H1 (cell line): ENCODE measurements at regions not wholly inside any gene's neighbourhood (a gene's known extent, or its start where the extent isn't known, plus 50 kb on each side); places are given as distances from the start of the nearest gene placed in this dataset.

Experiments
- CTCF ChIA-PET: fragments of 300-600 bp; sonication (Branson Sonifier 250); formaldehyde crosslinking; loops from one replicate; lab custom pipeline; 2021; ENCODE audit not compliant: partially characterized antibody; lab: Charles Lee
- POLR2A ChIA-PET: fragments of 300-600 bp; sonication (Branson Sonifier 250); formaldehyde crosslinking; loops from one replicate; lab custom pipeline; 2021; ENCODE audit warnings: inconsistent platforms; ENCODE audit not compliant: partially characterized antibody; lab: Charles Lee
- DNase-seq, 2 experiments: peaks; one replicate each; pipeline versions ENCODE4 v3.0.0 to v3.0.0-alpha.2; 2010 to 2022; ENCODE audit warnings: low spot score in 2 of 2, low read depth in 1 of 2, mixed read lengths in 1 of 2
- FAIRE-seq: peaks from 2 replicates; lab custom pipeline; 2011; peaks lifted over from hg19 to GRCh38; lab: Jason Lieb, UNC
- H2AFZ ChIP-seq: 2 replicates; pipeline ENCODE4 v1.8.1; 2012; ENCODE audit warnings: low read length, inconsistent platforms
- H2AK5ac ChIP-seq: 2 replicates; pipeline ENCODE4 v1.6.1; 2013; ENCODE audit warnings: low read depth, low read length
- H2BK120ac ChIP-seq: replicated peaks from 2 replicates; pipeline ENCODE3; 2013; ENCODE audit warnings: low read depth, low read length, inconsistent platforms
- H2BK12ac ChIP-seq: 2 replicates; pipeline ENCODE4 v1.6.1; 2013; ENCODE audit warnings: low read depth, low read length
- H2BK15ac ChIP-seq: 2 replicates; pipeline ENCODE4 v1.6.1; 2013; ENCODE audit warnings: low read length
- H2BK20ac ChIP-seq: 2 replicates; pipeline ENCODE4 v1.6.1; 2013; ENCODE audit warnings: low read length
- H2BK5ac ChIP-seq: 2 replicates; pipeline ENCODE4 v1.6.1; 2013; ENCODE audit warnings: low read depth, low read length
- H3K14ac ChIP-seq: 2 replicates; pipeline ENCODE4 v1.6.1; 2013; ENCODE audit warnings: inconsistent platforms; ENCODE audit not compliant: insufficient read length
- H3K18ac ChIP-seq: 2 replicates; pipeline ENCODE4 v1.6.1; 2013; ENCODE audit warnings: low read length; ENCODE audit errors: extremely low read depth
- H3K23ac ChIP-seq: 2 replicates; pipeline ENCODE4 v1.6.1; 2013; ENCODE audit warnings: inconsistent platforms; ENCODE audit not compliant: insufficient read length
- H3K23me2 ChIP-seq: 2 replicates; pipeline ENCODE4 v1.6.1; 2013; ENCODE audit warnings: low read depth, low read length
- H3K27ac ChIP-seq: 2 replicates; pipeline ENCODE4 v1.6.1; 2011; ENCODE audit warnings: low read depth, low read length, inconsistent platforms
- H3K27me3 ChIP-seq, 4 experiments: replicated peaks in 1 of 4; 1 replicate in 1 of 4; 2 replicates in 3 of 4; pipeline versions ENCODE4 v1.6.1 to v1.8.1; 2011 to 2013; ENCODE audit warnings: low read length in 3 of 4, mild to moderate bottlenecking in 3 of 4, inconsistent platforms in 2 of 4, mixed read lengths in 2 of 4, moderate library complexity in 1 of 4; ENCODE audit not compliant: control insufficient read depth in 3 of 4, insufficient read depth in 3 of 4; ENCODE audit errors: extremely low read depth in 1 of 4
- H3K36me3 ChIP-seq, 4 experiments: 2 replicates each; pipeline versions ENCODE4 v1.6.1 to v1.8.1; 2011 to 2013; ENCODE audit warnings: mild to moderate bottlenecking in 4 of 4, low read length in 3 of 4, moderate library complexity in 2 of 4, control low read depth in 1 of 4, inconsistent platforms in 1 of 4; ENCODE audit not compliant: insufficient read depth in 4 of 4, control insufficient read depth in 2 of 4
- H3K4ac ChIP-seq: replicated peaks from 2 replicates; pipeline ENCODE3; 2013; ENCODE audit warnings: low read length, low read depth, mixed read lengths, inconsistent platforms; ENCODE audit not compliant: insufficient read length
- H3K4me1 ChIP-seq, 4 experiments: replicated peaks in 1 of 4; 1 replicate in 1 of 4; 2 replicates in 3 of 4; pipeline versions ENCODE4 v1.6.1 to v1.8.1; 2011 to 2013; ENCODE audit warnings: low read length in 3 of 4, inconsistent platforms in 2 of 4, mixed read lengths in 1 of 4; ENCODE audit not compliant: insufficient read depth in 4 of 4, control insufficient read depth in 3 of 4
- H3K4me2 ChIP-seq, 2 experiments: 2 replicates each; pipeline versions ENCODE4 v1.6.1 to v1.8.1; 2011 to 2013; ENCODE audit warnings: low read depth in 2 of 2, low read length in 2 of 2, control low read depth in 1 of 2, inconsistent platforms in 1 of 2, mild to moderate bottlenecking in 1 of 2; ENCODE audit not compliant: insufficient read depth in 1 of 2
- H3K4me3 ChIP-seq, 4 experiments: fragments of 200-600, 300-600 bp in 1 of 4; sonication (generic), shearing (Covaris generic), sonication (Bioruptor Twin) in 1 of 4; 2 replicates each; pipeline versions ENCODE4 v1.5.1 to v1.8.1; 2011 to 2016; ENCODE audit warnings: low read length in 4 of 4, low read depth in 3 of 4, control low read depth in 2 of 4, inconsistent platforms in 2 of 4, mild to moderate bottlenecking in 2 of 4, mixed read lengths in 1 of 4, moderate library complexity in 1 of 4; ENCODE audit not compliant: insufficient read depth in 2 of 4; ENCODE audit errors: extremely low read depth in 1 of 4
- H3K56ac ChIP-seq: replicated peaks from 2 replicates; pipeline ENCODE3; 2013; ENCODE audit warnings: low read depth, mild to moderate bottlenecking, mixed read lengths, low read length, inconsistent platforms; ENCODE audit not compliant: insufficient read length
- H3K79me1 ChIP-seq: 2 replicates; pipeline ENCODE4 v1.6.1; 2013; ENCODE audit warnings: low read depth, low read length, control low read depth
- H3K79me2 ChIP-seq, 2 experiments: 2 replicates each; pipeline versions ENCODE4 v1.6.1 to v1.8.1; 2012 to 2013; ENCODE audit warnings: low read length in 2 of 2, mild to moderate bottlenecking in 2 of 2, inconsistent platforms in 1 of 2; ENCODE audit not compliant: insufficient read depth in 2 of 2, control insufficient read depth in 1 of 2
- H3K9ac ChIP-seq, 4 experiments: replicated peaks in 1 of 4; 1 replicate in 1 of 4; 2 replicates in 3 of 4; pipeline versions ENCODE4 v1.6.1 to v1.8.1; 2011 to 2013; ENCODE audit warnings: low read depth in 3 of 4, low read length in 3 of 4, control low read depth in 2 of 4, mild to moderate bottlenecking in 2 of 4, moderate library complexity in 2 of 4, inconsistent platforms in 1 of 4; ENCODE audit errors: extremely low read depth in 1 of 4
- H3K9me3 ChIP-seq, 2 experiments: 2 replicates each; pipeline versions ENCODE4 v1.6.1 to v1.8.1; 2012 to 2013; ENCODE audit warnings: mild to moderate bottlenecking in 2 of 2, moderate library complexity in 2 of 2, control low read depth in 1 of 2, inconsistent platforms in 1 of 2, low read depth in 1 of 2, low read length in 1 of 2, mixed read lengths in 1 of 2; ENCODE audit not compliant: insufficient read depth in 2 of 2
- H4K20me1 ChIP-seq, 2 experiments: replicated peaks in 1 of 2; 2 replicates each; pipeline versions ENCODE3 to v1.8.1; 2011 to 2013; ENCODE audit warnings: inconsistent platforms in 2 of 2, low read length in 2 of 2, mild to moderate bottlenecking in 1 of 2; ENCODE audit not compliant: insufficient read depth in 2 of 2, control insufficient read depth in 1 of 2
- H4K5ac ChIP-seq: 2 replicates; pipeline ENCODE4 v1.6.1; 2013; ENCODE audit warnings: low read length, low read depth, mixed read lengths, inconsistent platforms; ENCODE audit not compliant: insufficient read length
- H4K8ac ChIP-seq: 2 replicates; pipeline ENCODE4 v1.8.0; 2013; ENCODE audit warnings: mild to moderate bottlenecking, moderate library complexity, low read length, inconsistent platforms; ENCODE audit not compliant: insufficient read depth; ENCODE audit errors: extremely low read depth
- H4K91ac ChIP-seq: replicated peaks from 2 replicates; pipeline ENCODE3; 2013; ENCODE audit warnings: low read length, mixed read lengths, inconsistent platforms; ENCODE audit not compliant: insufficient read length
- BACH1 ChIP-seq: IDR thresholded peaks from 2 replicates; pipeline ENCODE4 v1.6.1; 2012; ENCODE audit warnings: low read length, improper control_type of control experiment
- BRCA1 ChIP-seq: IDR thresholded peaks from 2 replicates; pipeline ENCODE4 v1.6.1; 2012; ENCODE audit warnings: low read depth, low read length, improper control_type of control experiment
- CBX5 ChIP-seq: fragments of 300-800, 300-1000 bp; sonication (generic); IDR thresholded peaks from 2 replicates; pipeline ENCODE4 v1.7.1; 2016; ENCODE audit warnings: antibody characterized with exemption, low read length, low read depth
- CHD2 ChIP-seq: IDR thresholded peaks from 2 replicates; pipeline ENCODE4 v1.6.1; 2012; ENCODE audit warnings: low read length, improper control_type of control experiment
- CTBP2 ChIP-seq: IDR thresholded peaks from 2 replicates; pipeline ENCODE4 v1.7.0; 2011; ENCODE audit warnings: borderline replicate concordance, mild to moderate bottlenecking, moderate library complexity, mixed read lengths, low read length; ENCODE audit not compliant: insufficient read depth, insufficient read length
- E2F6 ChIP-seq: IDR thresholded peaks from 2 replicates; pipeline ENCODE4 v1.6.1; 2012; ENCODE audit warnings: inconsistent platforms
- FOSL1 ChIP-seq: IDR thresholded peaks from 2 replicates; pipeline ENCODE4 v1.6.1; 2011; ENCODE audit warnings: mild to moderate bottlenecking, low read depth, low read length, moderate library complexity; ENCODE audit not compliant: insufficient read depth
- KDM4A ChIP-seq: IDR thresholded peaks from one replicate; pipeline ENCODE4 v1.7.1; 2012; ENCODE audit warnings: low read depth, mild to moderate bottlenecking, moderate library complexity, low read length, inconsistent platforms; ENCODE audit not compliant: severe bottlenecking
- RNF2 ChIP-seq: fragments of 200-900, 300-1000 bp; sonication (generic); IDR thresholded peaks from 2 replicates; pipeline ENCODE4 v1.7.1; 2016; ENCODE audit warnings: borderline replicate concordance, low read depth, mild to moderate bottlenecking, antibody characterized with exemption, low read length; ENCODE audit not compliant: poor library complexity, severe bottlenecking; ENCODE audit errors: missing control alignments
- SUZ12 ChIP-seq: fragments of 200-600 bp; sonication (generic); IDR thresholded peaks from 2 replicates; pipeline ENCODE4 v1.6.1; 2012; ENCODE audit warnings: mild to moderate bottlenecking, inconsistent platforms, low read length, moderate library complexity, mixed read lengths
- TAF1 ChIP-seq: IDR thresholded peaks from 2 replicates; pipeline ENCODE4 v1.6.1; 2011; ENCODE audit warnings: mild to moderate bottlenecking, low read depth, low read length
- TAF7 ChIP-seq: optimal IDR thresholded peaks from 2 replicates; pipeline ENCODE3; 2011; ENCODE audit warnings: low read depth, mild to moderate bottlenecking, inconsistent platforms, low read length, moderate library complexity, borderline replicate concordance
- TBP ChIP-seq: IDR thresholded peaks from 2 replicates; pipeline ENCODE4 v1.6.1; 2011; ENCODE audit warnings: low read depth, low read length, improper control_type of control experiment
- TEAD4 ChIP-seq: IDR thresholded peaks from 2 replicates; pipeline ENCODE4 v1.6.1; 2012; ENCODE audit warnings: low read depth, low read length, inconsistent platforms, mixed read lengths
- WGBS, 2 experiments: shearing (Covaris generic) in 1 of 2; methylation state at CpG; one replicate each; pipeline versions ENCODE4 v1.1.6 to v1.1.7; 2013 to 2015; ENCODE audit warnings: low lambda C conversion rate in 2 of 2, mixed read lengths in 2 of 2, inconsistent platforms in 1 of 2, low coverage in 1 of 2, missing lambda C conversion rate in 1 of 2; ENCODE audit not compliant: insufficient replicate concordance in 2 of 2, insufficient coverage in 1 of 2, insufficient read length in 1 of 2; ENCODE audit errors: extremely low coverage in 1 of 2, missing lambda C conversion rate in 1 of 2; 5-methylcytosine and 5-hydroxymethylcytosine counted together
- TF ChIP-seq, protein P1 (sequence below): IDR thresholded peaks from 2 replicates; pipeline ENCODE4 v1.6.1; 2012; ENCODE audit warnings: inconsistent platforms

DNA sequence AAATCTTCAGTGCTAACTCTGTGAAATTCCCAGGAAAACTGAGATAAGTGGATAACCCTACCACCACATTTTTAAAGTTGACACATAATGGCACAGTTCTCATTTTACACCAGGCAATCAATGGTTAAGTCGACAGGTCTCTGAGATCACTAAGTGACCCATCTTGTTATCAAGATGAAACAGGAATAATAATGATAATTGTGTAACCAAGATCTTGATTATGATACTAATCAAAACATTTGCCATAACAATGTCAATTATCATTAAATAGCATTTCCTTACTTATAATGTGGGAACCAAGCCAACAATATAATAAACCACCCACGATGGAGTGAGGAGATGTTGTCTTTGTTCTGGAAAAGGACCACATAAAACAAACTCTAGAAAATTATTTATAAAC, 541.6 kb downstream of the TFAP2B start:
- Histone ChIP-seq H2BK12ac (no peak overlapping the region), H2AK5ac (no peak overlapping the region), H3K27me3 (no peaks in the 10 kb centered on the region), H3K79me1 (no peaks in the 10 kb centered on the region), H4K8ac (no peak overlapping the region), H2BK120ac (no peak overlapping the region), H2BK5ac (no peak overlapping the region), H3K9me3 (no peaks in the 10 kb centered on the region), H4K20me1 (no peaks in the 10 kb centered on the region), H3K27ac (no peak overlapping the region), H3K23me2 (no peaks in the 10 kb centered on the region), H4K91ac (no peak overlapping the region), H3K36me3 (no peaks in the 10 kb centered on the region), H3K4ac (no peak overlapping the region), H3K4me3 (no peak overlapping the region), H4K5ac (no peak overlapping the region), H2AFZ (no peak overlapping the region), H3K4me1 (no peaks in the 10 kb centered on the region), H2BK15ac (no peak overlapping the region), H3K56ac (no peak overlapping the region), H3K23ac (no peak overlapping the region), H2BK20ac (no peak overlapping the region), H3K9ac (no peak overlapping the region), H3K18ac (no peak overlapping the region), H3K14ac (no peak overlapping the region), H3K79me2 (no peaks in the 10 kb centered on the region), H3K4me2 (no peak overlapping the region)
- 92% methylated on average over 2 of the region's 2 CpGs; no CpG with 5 or more reads in 1 of the 2 experiments for WGBS, 2 experiments
- ChIA-PET CTCF (no interaction called here), POLR2A (no interaction called here)
- FAIRE-seq (no peak), DNase-seq (no peak)
- TF ChIP-seq CBX5 (no peak), TAF7 (no peak), BACH1 (no peak), FOSL1 (no peak), KDM4A (no peak), RNF2 (no peak), TBP (no peak), CTBP2 (no peak), TEAD4 (no peak), E2F6 (no peak), CHD2 (no peak), SUZ12 (no peak), BRCA1 (no peak), TAF1 (no peak)
- TF ChIP-seq, protein P1, sequence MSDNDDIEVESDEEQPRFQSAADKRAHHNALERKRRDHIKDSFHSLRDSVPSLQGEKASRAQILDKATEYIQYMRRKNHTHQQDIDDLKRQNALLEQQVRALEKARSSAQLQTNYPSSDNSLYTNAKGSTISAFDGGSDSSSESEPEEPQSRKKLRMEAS, result no peak
